GM21528 (cell line): ENCODE measurements at regions not wholly inside any gene's neighbourhood (a gene's known extent, or its start where the extent isn't known, plus 50 kb on each side); places are given as distances from the start of the nearest gene placed in this dataset.

Experiments used
- ATAC-seq: cut with Tn5 transposase; IDR thresholded peaks from one replicate; pipeline ENCODE4 v1.9.1; 2021; ENCODE audit warnings: mild to moderate bottlenecking, moderate library complexity; ENCODE audit not compliant: unreplicated experiment, low FRiP score

DNA sequence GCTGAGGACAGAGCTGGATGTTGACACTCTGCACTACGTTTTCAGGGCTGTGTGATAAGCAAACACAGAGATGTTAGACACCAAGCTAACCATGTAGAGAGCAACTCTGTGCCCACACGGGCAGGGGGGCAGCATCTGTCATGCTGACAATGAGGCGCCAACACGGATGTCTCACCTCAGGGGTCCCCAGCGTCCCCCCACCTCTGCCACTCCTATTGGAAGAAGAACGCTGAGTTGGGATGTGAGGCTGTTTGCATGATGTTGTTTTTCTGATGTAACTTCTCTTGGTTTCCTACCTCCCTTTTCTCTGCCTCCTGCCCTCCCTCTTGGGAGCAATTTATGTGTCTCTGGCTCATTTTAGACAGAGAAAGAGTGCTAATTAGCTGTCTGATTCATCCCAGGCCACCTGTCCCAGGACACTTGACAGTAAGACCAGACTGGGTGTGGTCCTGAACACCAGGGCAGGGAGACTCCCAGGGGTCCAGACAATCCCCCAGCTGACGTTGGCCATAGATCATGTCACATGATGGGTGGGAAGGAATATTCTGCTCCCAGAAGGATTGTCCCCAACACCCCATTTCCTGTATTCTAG lies 89.2 kb upstream of the NCAM1 start:
- ATAC-seq, result no peak

DNA sequence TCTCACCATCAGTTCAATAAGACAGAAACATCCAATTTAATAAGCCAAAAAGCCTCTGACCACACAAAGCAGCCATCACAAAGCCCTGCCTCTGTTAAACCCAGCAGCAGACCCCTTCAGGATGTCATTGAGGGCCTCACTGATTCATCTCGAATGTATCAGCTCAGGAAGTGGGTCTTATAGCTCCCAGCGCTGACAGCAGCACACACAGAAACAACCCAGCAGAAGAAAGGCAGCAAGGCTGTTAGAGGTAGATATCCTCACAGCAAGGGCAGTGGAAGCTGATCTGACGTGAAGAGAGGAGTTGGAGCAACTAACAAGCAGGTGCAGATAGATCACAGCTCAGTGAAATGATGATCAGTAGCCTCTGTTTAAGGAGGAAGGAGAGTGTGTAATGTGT lies 86.2 kb upstream of the NCAM1 start:
- ATAC-seq, result no peak

DNA sequence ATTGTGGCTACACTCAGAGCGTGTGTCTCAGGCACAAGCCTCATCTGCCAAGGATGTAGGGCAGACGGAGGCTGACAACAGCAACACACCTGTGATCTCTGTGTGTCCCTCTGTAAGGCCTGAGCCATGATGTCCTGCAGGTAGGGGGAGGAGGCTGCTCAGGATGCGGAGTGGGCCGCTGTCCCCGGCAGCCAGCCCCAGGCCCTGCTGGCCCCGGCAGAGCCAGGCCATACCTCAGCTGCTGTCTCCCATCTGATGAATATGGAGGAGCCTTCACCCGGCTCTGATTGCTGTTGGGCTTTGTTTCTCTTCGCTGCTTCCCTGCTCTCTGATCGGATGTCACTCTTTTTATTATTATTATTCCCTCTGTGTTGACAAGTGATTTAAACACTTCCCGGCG lies 83.6 kb upstream of the NCAM1 start:
- no peak for ATAC-seq

DNA sequence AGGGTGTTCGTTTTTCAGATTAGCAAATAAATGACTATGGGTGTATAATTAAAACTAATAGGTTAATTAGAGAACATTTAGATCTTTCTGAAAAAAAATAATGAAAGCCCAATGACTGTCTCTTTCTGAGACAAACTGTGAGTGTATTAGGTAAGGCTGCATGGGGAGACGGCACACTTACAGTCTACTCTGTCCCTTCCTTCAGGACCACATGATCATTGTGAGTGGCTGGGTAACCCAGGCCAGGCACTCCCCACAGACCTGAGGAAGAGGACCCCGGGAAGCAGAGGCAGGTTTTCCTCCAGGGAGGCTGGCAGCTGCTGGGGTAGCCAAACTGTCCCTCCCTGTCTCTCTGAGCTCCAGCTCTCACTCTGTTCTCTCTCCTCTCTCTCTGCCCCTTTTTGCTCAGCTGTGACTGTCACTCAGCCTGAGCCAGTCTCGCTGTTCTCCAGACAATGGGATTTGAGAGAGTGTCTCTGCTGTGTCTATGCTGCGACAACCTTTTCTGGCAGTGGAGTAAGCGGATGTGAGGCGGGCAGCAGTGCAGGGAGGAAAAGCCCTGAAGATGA lies 83.1 kb upstream of the NCAM1 start:
- ATAC-seq, result no peak

DNA sequence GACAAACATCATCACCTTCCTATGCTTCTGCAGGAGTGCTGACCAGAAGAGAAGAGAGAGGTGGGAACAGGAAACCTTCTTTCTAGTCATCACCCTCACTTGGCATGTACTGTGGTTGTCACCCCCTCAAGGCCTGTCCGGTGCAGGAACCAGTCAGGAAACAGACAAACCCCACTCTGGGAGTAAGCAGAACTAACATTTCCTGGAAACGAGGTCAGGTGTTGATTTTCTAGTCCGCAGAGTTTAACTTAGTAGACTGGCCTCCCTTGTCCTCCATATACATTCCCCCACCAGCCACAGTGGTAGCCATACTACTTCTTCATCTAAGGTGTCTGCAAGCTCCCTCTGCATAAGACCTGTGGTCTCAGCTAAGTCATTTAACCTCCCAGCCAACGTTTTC lies 80.7 kb upstream of the NCAM1 start:
- ATAC-seq, result no peak

DNA sequence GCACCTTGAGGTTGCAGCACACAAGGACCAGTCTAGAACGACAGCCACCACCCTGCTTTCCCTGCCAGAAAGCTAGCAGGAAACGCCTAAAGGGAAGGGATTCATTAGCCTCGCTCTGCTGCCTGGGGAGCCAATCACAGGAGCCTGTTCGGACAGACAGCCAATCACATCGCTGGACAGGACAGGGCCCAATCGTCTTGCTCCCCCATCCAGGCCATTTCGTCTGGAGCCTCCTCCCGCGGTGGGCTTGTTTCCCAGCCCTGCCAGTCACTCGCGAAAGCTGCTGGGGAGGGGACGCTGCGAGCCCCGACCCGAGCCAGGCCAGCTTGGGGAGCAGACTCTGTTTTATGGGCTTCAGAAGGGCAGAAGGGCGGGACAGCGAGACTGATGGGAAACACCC lies 79.8 kb upstream of the NCAM1 start:
- no peak for ATAC-seq

DNA sequence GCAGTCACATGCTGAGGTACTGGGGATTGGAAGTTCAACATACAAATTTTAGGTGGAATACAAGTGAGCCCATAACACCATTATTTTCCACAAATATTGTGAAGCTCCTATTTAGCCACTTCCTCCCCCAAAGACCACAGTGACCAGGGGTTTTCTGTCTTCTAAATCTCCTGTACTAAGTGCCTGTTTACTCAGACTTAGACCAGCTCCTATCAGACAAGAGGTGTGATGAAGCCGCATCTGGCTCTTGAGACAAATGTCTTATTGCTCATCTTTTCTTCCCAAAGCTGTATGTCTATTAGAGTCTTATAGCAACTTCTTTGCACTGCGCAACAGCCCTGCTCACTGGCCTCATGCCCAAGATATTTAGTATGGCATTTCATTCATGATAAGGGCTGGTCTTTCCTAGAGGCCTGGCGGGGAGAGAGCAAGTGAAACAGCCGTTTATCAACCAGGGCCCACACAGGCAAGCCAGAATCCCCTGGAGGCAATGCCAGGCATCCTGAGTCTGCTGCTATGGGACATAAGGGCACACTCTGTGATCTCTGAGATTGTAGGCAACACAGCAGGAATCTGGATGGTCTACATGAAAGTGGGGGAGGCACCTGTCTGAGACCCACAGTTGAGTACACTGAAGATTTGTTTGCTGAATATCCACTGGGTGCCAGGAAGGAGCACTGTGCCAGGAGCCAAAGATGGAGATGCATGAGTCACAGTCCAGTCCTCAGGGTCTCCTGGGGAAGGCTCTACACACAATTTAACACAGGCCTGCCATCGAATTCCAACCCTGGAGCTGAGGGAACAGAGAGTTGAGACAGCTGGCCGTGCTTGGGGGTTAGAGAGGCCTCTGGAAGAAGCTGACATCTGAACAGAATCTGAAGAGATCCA lies 78.5 kb upstream of the NCAM1 start:
- no peak for ATAC-seq

DNA sequence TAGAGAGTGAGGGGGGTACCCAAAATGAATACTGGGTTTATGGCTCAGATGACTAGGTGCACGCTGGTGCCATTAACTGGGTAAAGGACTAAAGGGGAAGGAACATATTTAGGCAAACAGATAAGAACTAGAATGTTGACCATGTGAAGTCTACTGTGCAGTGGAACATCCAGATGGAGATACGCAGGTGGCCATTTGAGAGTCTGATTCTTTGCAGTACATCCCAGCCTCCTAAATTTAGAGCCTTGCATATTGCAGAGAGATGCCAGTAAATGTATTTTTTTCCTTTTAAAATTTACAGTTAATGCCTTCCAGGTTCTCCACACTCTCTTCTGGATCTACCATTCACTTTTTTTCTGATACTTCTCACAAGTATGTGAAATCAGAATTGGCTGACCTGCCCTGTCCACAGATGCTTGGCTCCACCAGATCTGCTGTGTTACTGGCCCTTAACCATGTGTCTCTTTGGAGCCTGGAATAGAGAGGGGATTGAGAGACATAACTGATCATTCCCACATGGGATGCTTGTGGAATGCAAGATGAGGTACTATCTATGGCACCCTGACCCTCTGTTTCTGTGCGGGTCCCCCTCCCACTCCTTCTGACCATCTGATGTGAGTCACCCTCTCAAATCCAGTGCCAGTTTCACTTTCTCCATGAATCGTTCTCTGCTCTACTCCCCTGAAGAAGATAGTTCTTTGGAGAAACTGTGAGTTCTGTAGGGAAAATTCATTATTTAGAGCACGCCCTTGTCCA lies 77.0 kb upstream of the NCAM1 start:
- ATAC-seq, result no peak

DNA sequence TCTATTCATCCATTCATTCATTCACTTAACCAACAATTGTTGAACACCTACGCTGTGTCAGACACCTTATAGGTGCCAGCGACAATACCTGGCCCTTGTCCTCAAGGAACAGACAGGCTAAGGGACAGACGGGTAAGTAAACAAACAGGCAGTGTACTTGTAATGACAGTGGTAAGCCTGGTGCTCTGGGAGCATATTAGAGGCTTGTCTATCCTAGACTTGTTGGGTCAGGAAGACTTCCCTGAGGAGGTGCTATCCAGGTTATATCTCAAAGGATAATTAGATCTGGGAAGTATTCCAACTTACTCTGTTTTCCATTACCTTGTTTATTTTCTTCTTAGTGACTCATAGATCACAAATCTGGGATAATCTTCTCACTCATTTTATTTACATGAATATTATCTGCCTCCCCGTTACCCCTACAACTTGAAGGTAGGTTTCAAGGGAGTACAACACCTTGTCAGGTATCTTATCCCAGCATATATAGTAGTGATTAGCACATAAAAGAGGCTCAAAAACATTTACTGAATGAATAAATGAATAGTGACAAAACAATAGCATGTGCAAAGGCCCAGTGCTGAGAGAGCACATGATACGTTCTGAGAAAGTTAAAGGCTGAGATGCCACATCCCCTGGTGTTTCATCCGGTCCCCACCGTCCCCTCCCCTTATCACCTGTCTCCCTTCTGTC lies 75.3 kb upstream of the NCAM1 start:
- no peak for ATAC-seq

DNA sequence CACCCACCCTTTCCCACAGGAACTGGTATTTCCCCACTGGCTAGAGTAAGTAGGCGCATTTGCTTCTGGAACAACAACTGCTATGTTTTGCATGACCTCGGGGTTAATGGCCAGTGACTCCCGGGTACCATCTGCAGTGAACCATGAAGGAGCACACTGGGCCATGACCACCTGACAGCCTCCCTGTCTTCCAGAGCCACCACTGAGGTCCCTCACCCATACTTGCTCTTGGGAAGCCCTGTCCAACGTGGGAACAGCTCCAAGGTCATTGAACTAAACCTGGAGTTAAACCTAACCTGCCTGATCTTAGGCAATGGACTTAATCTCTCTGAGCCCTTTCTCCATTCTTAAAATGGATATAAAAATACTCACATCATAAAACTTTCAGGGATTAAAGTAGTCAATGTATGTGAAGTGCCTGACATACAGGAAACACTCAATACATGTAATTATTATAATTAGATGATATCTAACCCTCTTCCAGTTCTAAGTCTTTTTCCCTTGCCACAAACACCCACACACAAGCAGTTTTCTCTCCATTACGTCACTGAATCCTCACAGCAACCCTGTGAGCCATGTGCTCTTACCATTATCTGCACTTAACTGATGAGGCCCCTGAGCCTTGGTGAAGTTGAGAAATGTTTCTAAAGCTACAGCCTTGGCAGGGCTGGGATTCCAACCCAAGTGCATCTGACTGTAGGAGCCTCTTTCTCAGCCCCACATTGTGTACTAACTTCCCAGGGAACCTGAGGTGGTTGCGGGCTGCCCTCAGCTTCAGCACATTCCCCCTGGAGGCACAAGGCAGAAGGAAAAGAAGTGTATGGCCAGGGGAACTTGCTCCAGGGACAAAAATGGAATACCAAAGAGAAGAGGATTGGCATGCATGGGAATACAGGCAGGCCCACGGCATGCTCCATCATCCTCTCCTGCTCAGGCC lies 74.5 kb upstream of the NCAM1 start:
- no peak for ATAC-seq

DNA sequence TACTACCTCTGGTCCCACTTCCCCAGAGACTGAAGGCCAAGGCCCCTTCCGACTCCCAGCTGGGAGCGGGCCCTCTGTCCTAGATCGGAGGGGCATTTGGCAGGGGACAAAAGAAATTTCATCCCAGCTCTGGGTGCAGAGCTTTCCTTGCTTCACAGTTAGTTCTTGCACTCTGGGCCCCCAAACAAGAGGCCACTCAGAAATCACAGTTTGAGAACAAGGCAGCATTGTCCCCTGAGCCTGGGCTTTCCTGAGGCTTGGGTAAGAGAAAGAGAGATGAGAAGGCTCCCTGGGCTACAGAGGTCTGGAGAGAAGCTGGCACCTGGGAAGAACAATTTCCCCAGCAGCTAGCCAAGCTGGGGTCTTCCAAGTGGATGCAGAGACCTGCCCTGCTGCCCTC lies 71.8 kb upstream of the NCAM1 start:
- ATAC-seq, result no peak

DNA sequence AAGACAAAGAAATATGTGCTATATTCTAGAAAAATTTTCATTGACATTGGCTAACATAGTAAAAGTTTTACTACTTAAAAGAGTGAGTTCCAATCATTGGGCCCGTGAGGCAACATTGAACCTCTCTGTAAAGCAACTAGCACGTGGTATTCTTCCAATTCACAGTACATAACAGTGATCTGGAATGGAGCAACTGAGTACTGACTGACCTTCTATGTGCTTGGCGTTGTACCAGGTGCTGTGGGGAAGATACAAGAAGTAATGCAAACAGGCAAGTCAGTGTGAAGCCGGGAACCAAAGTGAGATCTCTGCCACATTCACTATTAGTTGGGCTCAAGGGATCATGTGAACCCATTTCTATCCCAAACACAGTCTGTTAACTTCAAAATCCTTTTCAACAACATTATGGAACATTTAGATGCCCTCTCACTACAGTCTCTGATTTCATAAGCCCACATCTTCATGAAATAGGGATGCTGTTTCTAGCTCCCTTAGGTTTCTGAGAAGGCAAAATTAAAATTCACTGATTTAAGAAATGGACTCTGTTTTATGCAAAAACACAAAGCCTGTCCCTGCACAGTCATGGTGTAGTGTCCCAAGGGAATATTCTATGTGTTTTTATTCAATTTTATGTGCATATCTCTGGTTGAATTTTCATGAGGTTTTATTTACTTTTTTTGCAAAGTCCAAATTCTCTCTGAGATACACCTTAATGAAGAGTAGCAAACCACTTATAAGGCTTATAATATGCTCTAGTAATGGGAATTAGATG lies 61.8 kb upstream of the NCAM1 start:
- no peak for ATAC-seq

DNA sequence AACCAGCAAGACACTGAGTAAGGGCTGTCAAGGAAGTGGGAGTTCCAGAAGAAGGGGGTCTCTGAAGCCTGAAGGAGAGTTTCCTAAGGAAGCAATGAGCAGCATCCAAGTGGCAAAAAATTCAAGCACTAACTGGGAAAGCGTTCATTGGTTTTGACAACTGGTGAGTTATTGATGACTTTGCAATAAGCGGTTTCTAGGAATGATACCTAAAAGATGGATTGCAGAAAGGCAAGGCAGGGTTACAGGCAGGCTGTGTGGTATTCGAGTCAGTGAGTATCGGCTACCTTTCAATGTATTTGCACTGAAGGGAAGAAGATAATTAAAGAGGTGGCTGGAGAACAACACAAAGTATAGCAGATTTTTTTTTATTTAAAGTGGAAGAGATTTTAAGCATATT lies 59.3 kb upstream of the NCAM1 start:
- ATAC-seq, result no peak

DNA sequence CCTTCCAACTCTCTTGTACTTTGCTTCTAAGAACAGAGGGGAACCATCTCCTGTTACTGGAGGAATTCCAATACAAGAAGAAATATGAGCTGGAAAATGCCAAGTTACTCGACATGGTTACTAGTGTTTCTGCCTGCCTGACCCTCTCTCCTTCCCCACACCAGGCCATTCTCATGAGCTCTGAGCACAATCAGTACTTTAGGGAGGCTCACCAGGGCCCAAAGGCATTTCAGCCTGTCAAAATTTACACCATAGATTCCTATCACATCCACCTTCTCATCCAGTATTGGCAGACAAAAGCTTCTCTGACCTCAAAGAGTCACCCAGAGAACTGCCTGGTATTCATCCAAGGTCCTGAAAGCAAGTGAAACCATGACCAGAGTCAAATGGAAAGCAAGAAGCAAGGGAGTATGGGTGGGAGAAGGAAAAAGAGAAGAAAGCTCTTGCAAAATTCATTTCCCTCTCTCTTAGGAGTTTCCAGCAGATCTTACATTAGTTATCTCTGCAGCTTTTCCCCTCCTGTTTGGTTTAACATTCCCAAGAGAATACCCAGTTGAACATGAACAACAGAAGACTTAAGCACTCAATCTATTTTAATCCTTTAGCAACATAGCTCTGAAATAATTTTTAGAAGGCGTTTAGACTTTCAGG lies 58.7 kb upstream of the NCAM1 start:
- ATAC-seq, result no peak

DNA sequence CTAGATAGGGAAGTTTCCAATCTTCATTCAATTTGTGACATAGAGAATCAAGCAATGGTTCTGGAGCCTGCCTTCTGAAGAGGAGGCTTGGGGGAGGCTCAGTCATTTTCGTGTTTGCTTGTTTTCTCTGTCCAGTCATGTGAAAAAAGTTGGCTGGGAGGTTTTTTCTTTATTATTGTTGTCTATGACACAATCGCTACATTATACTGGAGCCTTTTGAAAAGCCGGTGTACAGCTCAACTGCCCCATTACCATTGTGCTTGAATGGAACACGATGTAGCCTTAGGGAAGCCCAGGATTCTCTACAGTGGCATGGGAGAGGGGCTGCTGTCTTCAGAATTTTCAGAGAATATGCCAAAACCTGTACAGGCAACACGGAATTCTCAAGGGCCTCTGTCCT lies 57.9 kb upstream of the NCAM1 start:
- no peak for ATAC-seq

DNA sequence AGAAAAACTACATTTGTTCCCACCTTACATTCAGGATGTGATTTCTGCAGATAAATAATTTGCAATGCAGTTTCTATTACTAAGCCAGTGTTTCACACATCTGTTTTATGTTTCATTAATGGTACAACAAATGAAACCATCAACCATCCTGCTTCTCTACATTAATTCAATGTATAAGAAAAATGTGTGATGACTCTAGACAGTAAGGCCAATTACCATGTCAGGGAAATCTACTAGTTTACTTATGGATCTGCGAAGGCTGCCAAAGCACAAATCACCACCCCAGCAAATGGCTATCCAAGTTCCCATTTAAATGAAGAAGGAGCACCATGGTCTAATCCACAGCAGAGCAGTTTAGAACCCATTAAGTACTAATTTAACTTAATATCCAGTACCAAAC lies 50.1 kb upstream of the NCAM1 start:
- ATAC-seq, result no peak
